H9 (cell line): ENCODE measurements at regions not wholly inside any gene's neighbourhood (a gene's known extent, or its start where the extent isn't known, plus 50 kb on each side); places are given as distances from the start of the nearest gene placed in this dataset.

ENCODE experiments used
- DNase-seq: peaks from one replicate; pipeline ENCODE4 v3.0.0-alpha.2; 2017
- H2AFZ ChIP-seq: one replicate; pipeline ENCODE4 v1.6.1; 2013; ENCODE audit warnings: mild to moderate bottlenecking, low read length, control low read depth, moderate library complexity
- H2AK5ac ChIP-seq: 2 replicates; pipeline ENCODE4 v1.6.1; 2013; ENCODE audit warnings: low read length, control low read depth, mixed read lengths; ENCODE audit not compliant: insufficient read length
- H2BK120ac ChIP-seq: one replicate; pipeline ENCODE4 v1.6.1; 2013; ENCODE audit warnings: low read depth, mild to moderate bottlenecking, low read length, control low read depth, inconsistent platforms; ENCODE audit not compliant: poor library complexity, severe bottlenecking
- H2BK12ac ChIP-seq: 2 replicates; pipeline ENCODE4 v1.6.1; 2013; ENCODE audit warnings: low read length, control low read depth, mixed read lengths, low read depth; ENCODE audit not compliant: insufficient read length
- H2BK15ac ChIP-seq: 2 replicates; pipeline ENCODE4 v1.6.1; 2013; ENCODE audit warnings: low read depth, low read length, control low read depth
- H2BK20ac ChIP-seq: one replicate; pipeline ENCODE4 v1.6.1; 2013; ENCODE audit warnings: low read depth, mild to moderate bottlenecking, low read length, control low read depth, inconsistent platforms; ENCODE audit not compliant: poor library complexity, severe bottlenecking
- H2BK5ac ChIP-seq: 2 replicates; pipeline ENCODE4 v1.6.1; 2013; ENCODE audit warnings: low read length, control low read depth, mixed read lengths; ENCODE audit not compliant: insufficient read length
- H3K14ac ChIP-seq: 2 replicates; pipeline ENCODE4 v1.6.1; 2013; ENCODE audit warnings: low read length, control low read depth; ENCODE audit not compliant: insufficient read depth
- H3K18ac ChIP-seq: 2 replicates; pipeline ENCODE4 v1.6.1; 2013; ENCODE audit warnings: low read depth, mild to moderate bottlenecking, mixed read lengths, low read length, control low read depth; ENCODE audit not compliant: insufficient read length
- H3K23ac ChIP-seq: 2 replicates; pipeline ENCODE4 v1.6.1; 2013; ENCODE audit warnings: low read length, control low read depth, mixed read lengths, low read depth; ENCODE audit not compliant: insufficient read length
- H3K23me2 ChIP-seq: 2 replicates; pipeline ENCODE4 v1.6.1; 2013; ENCODE audit warnings: low read depth, mild to moderate bottlenecking, mixed read lengths, low read length, control low read depth; ENCODE audit not compliant: insufficient read length, poor library complexity, severe bottlenecking
- H3K27ac ChIP-seq: 2 replicates; pipeline ENCODE4 v1.5.1; 2013; ENCODE audit warnings: low read length, control low read depth, mixed read lengths, low read depth; ENCODE audit not compliant: insufficient read length
- H3K27me3 ChIP-seq: 2 replicates; pipeline ENCODE4 v1.6.1; 2013; ENCODE audit warnings: low read length, control low read depth, inconsistent platforms; ENCODE audit not compliant: insufficient read depth
- H3K4ac ChIP-seq: 2 replicates; pipeline ENCODE4 v1.6.1; 2013; ENCODE audit warnings: low read depth, mild to moderate bottlenecking, control low read depth, inconsistent platforms, low read length, moderate library complexity
- H3K4me1 ChIP-seq: 2 replicates; pipeline ENCODE4 v1.6.1; 2013; ENCODE audit warnings: low read length, control low read depth, inconsistent platforms; ENCODE audit not compliant: insufficient read depth
- H3K4me2 ChIP-seq: 2 replicates; pipeline ENCODE4 v1.6.1; 2013; ENCODE audit warnings: low read length, control low read depth, mixed read lengths; ENCODE audit not compliant: insufficient read length, insufficient read depth
- H3K56ac ChIP-seq: 2 replicates; pipeline ENCODE4 v1.6.1; 2013; ENCODE audit warnings: low read depth, mild to moderate bottlenecking, mixed read lengths, low read length, control low read depth; ENCODE audit not compliant: insufficient read length
- H3K79me1 ChIP-seq: 2 replicates; pipeline ENCODE4 v1.6.1; 2013; ENCODE audit warnings: low read depth, mild to moderate bottlenecking, moderate library complexity, low read length, control low read depth, inconsistent platforms; ENCODE audit not compliant: insufficient read depth, poor library complexity, severe bottlenecking
- H3K79me2 ChIP-seq: 2 replicates; pipeline ENCODE4 v1.6.1; 2013; ENCODE audit warnings: low read length, control low read depth, inconsistent platforms; ENCODE audit not compliant: insufficient read depth
- H3K9ac ChIP-seq: 2 replicates; pipeline ENCODE4 v1.6.1; 2013; ENCODE audit warnings: low read length, control low read depth, mixed read lengths; ENCODE audit not compliant: insufficient read length; ENCODE audit errors: extremely low read depth
- H3K9me3 ChIP-seq: one replicate; pipeline ENCODE4 v1.6.1; 2013; ENCODE audit warnings: low read depth, low read length, inconsistent platforms; ENCODE audit not compliant: control insufficient read depth
- H3T11ph ChIP-seq: one replicate; pipeline ENCODE4 v1.6.1; 2013; ENCODE audit warnings: mild to moderate bottlenecking, low read length, control low read depth, inconsistent platforms
- H4K20me1 ChIP-seq: one replicate; pipeline ENCODE4 v1.6.1; 2013; ENCODE audit not compliant: control insufficient read depth, insufficient read length, insufficient read depth
- H4K5ac ChIP-seq: 2 replicates; pipeline ENCODE4 v1.6.1; 2013; ENCODE audit warnings: low read depth, mild to moderate bottlenecking, mixed read lengths, low read length, control low read depth; ENCODE audit not compliant: insufficient read length
- H4K8ac ChIP-seq: replicated peaks from 2 replicates; pipeline ENCODE4 v1.6.1; 2013; ENCODE audit warnings: low read length, control low read depth, mixed read lengths, low read depth; ENCODE audit not compliant: insufficient read length
- H4K91ac ChIP-seq: 2 replicates; pipeline ENCODE4 v1.6.1; 2013; ENCODE audit warnings: low read depth, mild to moderate bottlenecking, moderate library complexity, mixed read lengths, low read length, control low read depth; ENCODE audit not compliant: insufficient read length
- H3K27ac Mint-ChIP-seq, 3 experiments: 2 replicates in 2 of 3; 3 replicates in 1 of 3; pipeline ENCODE4 v1.8.0; 2020 to 2021; ENCODE audit warnings: mixed read lengths in 3 of 3, mild to moderate bottlenecking in 1 of 3, moderate library complexity in 1 of 3
- H3K27me3 Mint-ChIP-seq: 2 replicates; pipeline ENCODE4 v1.8.0; 2021; ENCODE audit warnings: low read depth, mild to moderate bottlenecking, moderate library complexity, mixed read lengths
- H3K36me3 Mint-ChIP-seq, 3 experiments: 2 replicates in 2 of 3; 3 replicates in 1 of 3; pipeline ENCODE4 v1.8.0; 2020 to 2021; ENCODE audit warnings: low read depth in 3 of 3, mixed read lengths in 3 of 3; ENCODE audit not compliant: insufficient read depth in 1 of 3
- H3K4me1 Mint-ChIP-seq, 2 experiments: 2 replicates each; pipeline ENCODE4 v1.8.0; 2020; ENCODE audit warnings: mixed read lengths in 2 of 2
- H3K4me3 Mint-ChIP-seq, 2 experiments: 2 replicates in 1 of 2; 3 replicates in 1 of 2; pipeline ENCODE4 v1.8.0; 2020 to 2021; ENCODE audit warnings: mild to moderate bottlenecking in 2 of 2, mixed read lengths in 2 of 2, moderate library complexity in 1 of 2
- H3K9me3 Mint-ChIP-seq, 2 experiments: 2 replicates in 1 of 2; 3 replicates in 1 of 2; pipeline ENCODE4 v1.8.0; 2020; ENCODE audit warnings: mild to moderate bottlenecking in 2 of 2, mixed read lengths in 2 of 2, moderate library complexity in 1 of 2
- CTCF ChIP-seq: fragments of 200-600 bp; sonication (generic); conservative IDR thresholded peaks from 3 replicates; pipeline ENCODE4 v1.8.0; 2021; ENCODE audit warnings: antibody characterized with exemption, mild to moderate bottlenecking
- WGBS: extraction: QIAGEN DNeasy Blood & Tissue Kit; methylation state at CpG from one replicate; pipeline ENCODE4 v1.1.7; 2013; ENCODE audit warnings: missing lambda C conversion rate, low lambda C conversion rate, mixed read lengths; ENCODE audit not compliant: insufficient read length; ENCODE audit errors: extremely low coverage; 5-methylcytosine and 5-hydroxymethylcytosine counted together

- no peaks in the 10 kb centered on the region for H3K27me3 Mint-ChIP-seq
Measured at GRCh38 chr7:52114509-52114908, 797.9 kb upstream of the COBL start.

More at GRCh38 chr7:52114509-52114908, 797.9 kb upstream of the COBL start:
- peak overlapping the region; percentile 70 for H3K27ac ChIP-seq
- H4K20me1 ChIP-seq, result no peaks in the 10 kb centered on the region
- H3K79me1 ChIP-seq, result no peaks in the 10 kb centered on the region
- H3K14ac ChIP-seq, result no peak overlapping the region
- H3K23me2 ChIP-seq, result no peaks in the 10 kb centered on the region
- no peak overlapping the region for H3K9ac ChIP-seq
- H3K4me2 ChIP-seq, result no peak overlapping the region
- H3T11ph ChIP-seq, result no peak overlapping the region
- no peak overlapping the region for H2AFZ ChIP-seq
- H4K5ac ChIP-seq, result no peak overlapping the region
- Mint-ChIP-seq H3K4me3 (no peak overlapping the region), H3K9me3 (no peaks in the 10 kb centered on the region), H3K36me3 (no peaks in the 10 kb centered on the region), H3K27ac (peak overlapping the region; percentile 3 to 75 (median 72); a peak in 6 of 7 replicates), H3K4me1 (peaks cover 62 to 67% of the 10 kb centered on the region in 2 experiments)
- H3K27me3 ChIP-seq, result no peaks in the 10 kb centered on the region
- H3K18ac ChIP-seq, result no peak overlapping the region
- no peaks in the 10 kb centered on the region for H3K9me3 ChIP-seq
- WGBS, result no CpG with 5 or more reads among the region's 3 CpGs
- no peak for TF ChIP-seq CTCF
- H2BK20ac ChIP-seq, result no peak overlapping the region
- DNase-seq, result no peak
- H3K79me2 ChIP-seq, result no peaks in the 10 kb centered on the region
- H3K4ac ChIP-seq, result no peak overlapping the region
- H2AK5ac ChIP-seq, result no peak overlapping the region
- H2BK12ac ChIP-seq, result no peak overlapping the region
- H2BK120ac ChIP-seq, result no peak overlapping the region
- no peak overlapping the region for H4K91ac ChIP-seq
- peaks cover 16% of the 10 kb centered on the region for H3K4me1 ChIP-seq
- H2BK15ac ChIP-seq, result no peak overlapping the region
- H4K8ac ChIP-seq, result no peak overlapping the region
- no peak overlapping the region for H2BK5ac ChIP-seq
- H3K23ac ChIP-seq, result no peak overlapping the region
- H3K56ac ChIP-seq, result no peak overlapping the region
